ENCODE measurements at regions not wholly inside any gene's neighbourhood (a gene's known extent, or its start where the extent isn't known, plus 50 kb on each side); places are given as distances from the start of the nearest gene placed in this dataset.

DNA sequence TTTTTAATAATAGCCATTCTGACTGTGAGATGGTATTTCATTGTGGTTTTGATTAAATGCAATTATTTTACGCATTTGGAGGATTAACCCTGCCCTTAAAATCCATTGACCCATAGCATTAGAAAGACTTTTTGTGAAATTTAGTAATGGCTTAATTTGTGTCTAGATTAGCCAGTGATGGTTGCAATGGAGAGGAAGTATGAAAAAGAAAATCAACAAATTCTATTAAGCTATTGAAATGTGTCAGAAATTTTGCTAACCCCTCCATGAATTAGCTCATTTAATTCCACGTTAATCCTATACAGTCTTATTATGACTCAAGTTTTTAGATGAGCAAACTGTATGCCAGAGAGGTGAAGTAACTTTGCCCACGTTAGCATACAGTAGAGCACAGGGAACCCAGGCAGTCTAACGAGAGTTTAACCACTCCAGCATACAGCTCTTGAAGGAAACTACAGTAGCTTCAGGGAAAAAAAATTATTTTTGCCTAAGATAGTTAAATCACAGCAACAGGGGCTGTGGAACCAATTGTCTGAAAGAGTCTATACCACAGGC, 158.2 kb upstream of the PPP2R2B start:
- H3K27ac ChIP-seq (ENCODE audit: low read length), result no peak overlapping the region

DNA sequence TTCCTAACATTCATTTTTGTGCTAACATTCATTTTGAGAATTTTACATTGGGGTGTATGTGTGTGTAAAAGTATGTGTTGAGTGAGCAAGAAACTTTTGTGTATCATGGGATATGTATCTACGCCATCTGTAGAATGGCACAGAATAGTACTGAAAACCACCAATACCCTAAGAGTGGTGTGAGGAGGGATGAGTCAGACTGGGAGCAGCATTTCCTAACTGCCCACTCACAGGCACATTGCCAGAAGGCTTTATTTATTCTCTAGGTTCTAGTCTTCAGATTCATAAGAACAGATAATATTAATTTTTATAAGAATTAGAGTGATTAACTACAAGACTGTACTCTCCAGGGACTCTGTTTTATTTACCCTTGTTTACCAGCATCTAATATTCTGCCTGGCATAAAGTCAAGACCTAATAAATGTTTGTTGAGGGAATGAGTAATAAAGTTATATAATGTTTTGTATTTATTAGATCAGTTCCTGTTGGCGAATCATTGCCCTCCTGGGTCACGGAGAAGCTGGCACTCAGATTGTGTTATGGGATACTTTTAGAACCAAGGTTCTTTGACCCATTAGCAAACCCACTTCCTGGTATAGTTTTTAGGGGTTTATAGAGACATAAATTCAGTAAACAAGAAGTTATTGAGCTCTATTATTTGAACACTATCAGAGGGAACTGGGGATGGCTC, 159.1 kb upstream of the PPP2R2B start:
- Histone ChIP-seq H3K79me2 (ENCODE audit: low read length) (no peaks in the 10 kb centered on the region), H3K4me1 (ENCODE audit: low read length) (no peaks in the 10 kb centered on the region), H3K9me3 (ENCODE audit: insufficient read depth, low read length) (no peaks in the 10 kb centered on the region), H3K36me3 (replicated peaks; ENCODE audit: low read depth, low read length) (no peaks in the 10 kb centered on the region), H3K9ac (ENCODE audit: low read length) (no peak overlapping the region), H2AFZ (ENCODE audit: low read depth, low read length) (no peak overlapping the region), H3K27ac (ENCODE audit: low read length) (no peak overlapping the region), H4K20me1 (ENCODE audit: insufficient read depth, low read length) (no peaks in the 10 kb centered on the region), H3K27me3 (ENCODE audit: low read depth, low read length) (no peaks in the 10 kb centered on the region), H3K4me3 (ENCODE audit: low read length) (no peak overlapping the region), H3K4me2 (ENCODE audit: low read length) (no peak overlapping the region)
- TF ChIP-seq CTCF (IDR thresholded peaks at IDR 0.05; ENCODE audit: low read depth, low read length) (no peak), EZH2phosphoT487 (IDR thresholded peaks at IDR 0.05; ENCODE audit: low read depth) (no peak)

More for the DNA sequence above, 158.2 kb upstream of the PPP2R2B start:
- H3K9me3 ChIP-seq (ENCODE audit: insufficient read depth, low read length), result no peaks in the 10 kb centered on the region
- no peaks in the 10 kb centered on the region for H3K27me3 ChIP-seq (ENCODE audit: low read depth, low read length)
- no peak overlapping the region for H3K4me3 ChIP-seq (ENCODE audit: low read length)
- no peaks in the 10 kb centered on the region for H3K79me2 ChIP-seq (ENCODE audit: low read length)
- no peaks in the 10 kb centered on the region for H3K36me3 ChIP-seq (replicated peaks; ENCODE audit: low read depth, low read length)
- H3K4me1 ChIP-seq (ENCODE audit: low read length), result no peaks in the 10 kb centered on the region
- H3K9ac ChIP-seq (ENCODE audit: low read length), result no peak overlapping the region
- H3K4me2 ChIP-seq (ENCODE audit: low read length), result no peak overlapping the region
- no peaks in the 10 kb centered on the region for H4K20me1 ChIP-seq (ENCODE audit: insufficient read depth, low read length)
- no peak overlapping the region for H2AFZ ChIP-seq (ENCODE audit: low read depth, low read length)
- TF ChIP-seq CTCF (IDR thresholded peaks at IDR 0.05; ENCODE audit: low read depth, low read length), result no peak
- TF ChIP-seq EZH2phosphoT487 (IDR thresholded peaks at IDR 0.05; ENCODE audit: low read depth), result no peak

DNA sequence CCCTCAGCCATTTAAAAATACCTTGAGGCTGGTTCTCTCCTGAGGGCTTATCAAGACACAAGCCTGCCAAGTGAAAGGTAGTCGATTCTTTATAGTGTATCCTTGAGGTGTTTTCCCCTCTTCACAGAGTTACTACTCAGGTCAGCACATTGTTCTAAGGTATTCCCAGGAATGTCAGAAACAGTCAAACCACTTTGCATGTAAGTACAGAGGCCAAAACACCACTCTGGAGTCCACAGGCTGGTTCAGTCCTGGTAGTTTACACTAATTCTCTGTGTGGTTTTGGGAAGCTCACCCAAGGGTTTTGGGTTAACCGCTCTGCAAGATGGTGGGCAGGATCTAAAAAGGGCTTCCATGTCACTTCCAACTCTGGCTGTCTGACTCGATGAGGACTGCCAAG, 162.3 kb upstream of the PPP2R2B start:
- H3K27me3 ChIP-seq (ENCODE audit: low read depth, low read length), result no peaks in the 10 kb centered on the region
- no peak overlapping the region for H3K27ac ChIP-seq (ENCODE audit: low read length)
- no peaks in the 10 kb centered on the region for H3K9me3 ChIP-seq (ENCODE audit: insufficient read depth, low read length)
- H3K4me3 ChIP-seq (ENCODE audit: low read length), result no peak overlapping the region
- no peaks in the 10 kb centered on the region for H3K36me3 ChIP-seq (replicated peaks; ENCODE audit: low read depth, low read length)
- H3K4me1 ChIP-seq (ENCODE audit: low read length), result no peaks in the 10 kb centered on the region
- H4K20me1 ChIP-seq (ENCODE audit: insufficient read depth, low read length), result no peaks in the 10 kb centered on the region
- no peak overlapping the region for H3K4me2 ChIP-seq (ENCODE audit: low read length)
- H2AFZ ChIP-seq (ENCODE audit: low read depth, low read length), result no peak overlapping the region
- no peak overlapping the region for H3K9ac ChIP-seq (ENCODE audit: low read length)
- H3K79me2 ChIP-seq (ENCODE audit: low read length), result no peaks in the 10 kb centered on the region
- TF ChIP-seq CTCF (IDR thresholded peaks at IDR 0.05; ENCODE audit: low read depth, low read length) (no peak), EZH2phosphoT487 (IDR thresholded peaks at IDR 0.05; ENCODE audit: low read depth) (no peak)

DNA sequence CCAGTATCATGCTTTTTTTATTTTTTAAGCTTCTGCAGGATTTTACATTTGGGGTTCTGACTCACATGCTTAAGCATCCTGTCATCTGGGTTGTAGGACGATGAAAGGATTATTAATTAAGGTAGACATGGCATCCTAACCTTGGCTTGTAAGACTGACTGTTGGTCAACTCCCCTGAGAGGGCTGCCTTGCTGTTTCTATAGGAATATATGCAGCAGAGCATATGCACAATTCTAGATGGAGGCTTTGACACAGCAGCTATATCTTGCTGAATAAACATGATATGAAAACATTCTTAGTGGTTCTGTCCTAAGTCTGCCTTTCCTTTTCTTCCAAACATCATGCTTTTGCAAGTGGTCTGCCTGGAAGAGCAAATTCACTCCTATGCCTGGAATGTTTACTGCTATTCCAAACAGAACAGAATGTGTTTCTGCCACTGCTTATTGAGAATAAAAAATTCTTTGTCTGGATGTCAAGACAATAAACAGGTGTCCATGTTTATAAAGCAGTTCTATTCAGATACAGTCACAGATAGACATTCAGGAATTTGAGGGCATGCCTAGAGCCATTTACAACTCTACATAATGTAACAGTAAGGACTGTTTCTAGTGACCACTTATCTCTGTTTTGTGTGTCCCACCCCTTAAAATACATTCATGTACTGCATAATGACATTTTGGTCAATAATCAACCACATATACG, 166.2 kb upstream of the PPP2R2B start:
- H3K4me3 ChIP-seq (ENCODE audit: low read length), result no peak overlapping the region

More for the DNA sequence above, 166.2 kb upstream of the PPP2R2B start:
- H2AFZ ChIP-seq (ENCODE audit: low read depth, low read length), result no peak overlapping the region
- TF ChIP-seq EZH2phosphoT487 (IDR thresholded peaks at IDR 0.05; ENCODE audit: low read depth) (no peak), CTCF (IDR thresholded peaks at IDR 0.05; ENCODE audit: low read depth, low read length) (no peak)
- no peak overlapping the region for H3K4me2 ChIP-seq (ENCODE audit: low read length)
- H3K4me1 ChIP-seq (ENCODE audit: low read length), result no peaks in the 10 kb centered on the region
- no peak overlapping the region for H3K9ac ChIP-seq (ENCODE audit: low read length)
- no peaks in the 10 kb centered on the region for H3K36me3 ChIP-seq (replicated peaks; ENCODE audit: low read depth, low read length)
- no peaks in the 10 kb centered on the region for H4K20me1 ChIP-seq (ENCODE audit: insufficient read depth, low read length)
- no peak overlapping the region for H3K27ac ChIP-seq (ENCODE audit: low read length)
- no peaks in the 10 kb centered on the region for H3K9me3 ChIP-seq (ENCODE audit: insufficient read depth, low read length)
- no peaks in the 10 kb centered on the region for H3K79me2 ChIP-seq (ENCODE audit: low read length)
- no peaks in the 10 kb centered on the region for H3K27me3 ChIP-seq (ENCODE audit: low read depth, low read length)
